ENCODE measurements at regions not wholly inside any gene's neighbourhood (a gene's known extent, or its start where the extent isn't known, plus 50 kb on each side); places are given as distances from the start of the nearest gene placed in this dataset.
"Not testable (repeated sequence)": the region's sequence is repeated elsewhere in the genome, so short reads cannot be mapped to it uniquely, and the experiment has no call there.

GRCh38 chr16:19980632-19981265 lies 92.9 kb downstream of the GPR139 start:
- no peak overlapping the region for H3K4me3 Mint-ChIP-seq
- H3K9me3 Mint-ChIP-seq, result no peaks in the 10 kb centered on the region
- ATAC-seq (no peak), DNase-seq (ENCODE audit: low spot score) (no peak)
- peaks cover 0 to 34% of the 10 kb centered on the region in 2 donors for H3K27me3 Mint-ChIP-seq
- no peaks in the 10 kb centered on the region for H3K36me3 Mint-ChIP-seq
- no peak overlapping the region for H3K27ac Mint-ChIP-seq
- no peaks in the 10 kb centered on the region for H3K4me1 Mint-ChIP-seq (ENCODE audit: low read depth in 2 of 2)

DNA sequence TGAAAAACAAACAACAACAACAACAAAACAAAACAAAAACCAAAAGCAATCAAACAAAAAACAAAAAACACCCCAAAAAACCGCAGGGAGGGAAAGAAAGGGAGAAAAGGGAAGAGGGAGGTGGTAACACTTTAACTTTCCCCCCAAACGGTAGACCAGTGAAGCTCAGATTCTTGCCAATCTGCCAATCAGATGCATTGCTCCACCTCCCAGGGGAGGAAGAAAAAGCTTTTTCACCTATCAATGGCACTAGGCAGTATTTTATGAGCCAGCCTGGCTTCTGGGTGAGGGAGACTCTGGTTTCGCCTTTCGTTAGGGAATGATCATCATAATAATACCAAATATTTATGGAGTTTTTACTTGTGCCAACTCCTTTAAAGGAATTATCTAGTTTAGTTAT lies 94.1 kb downstream of the GPR139 start:
- Mint-ChIP-seq H3K27me3 (peaks cover 3 to 34% of the 10 kb centered on the region in 2 donors), H3K9me3 (no peaks in the 10 kb centered on the region), H3K36me3 (no peaks in the 10 kb centered on the region), H3K4me3 (no peak overlapping the region), H3K27ac (no peak overlapping the region), H3K4me1 (ENCODE audit: low read depth in 2 of 2) (no peaks in the 10 kb centered on the region)
- no peak for DNase-seq (ENCODE audit: low spot score)
- no peak for ATAC-seq

DNA sequence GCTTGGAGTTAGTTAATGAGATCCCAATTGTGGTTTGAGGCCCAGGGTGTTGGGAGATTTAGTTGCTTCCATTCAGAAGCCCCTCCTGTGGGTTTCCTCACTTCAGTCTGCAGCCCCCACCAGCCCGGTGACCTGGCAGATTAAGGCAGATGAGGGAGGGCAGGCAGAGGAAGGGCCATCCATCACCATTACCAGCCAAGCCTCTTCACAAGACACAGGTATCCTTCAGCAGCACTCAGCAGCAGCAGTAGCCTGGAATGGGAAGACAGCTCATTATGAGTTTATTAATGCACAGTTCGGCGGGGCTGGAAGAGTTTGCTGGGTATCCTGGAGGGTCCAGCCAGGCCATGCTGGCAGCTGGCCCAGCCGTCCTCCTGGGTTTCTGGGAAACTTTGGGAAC lies 90.0 kb upstream of the GPRC5B start:
- no peak overlapping the region for H3K4me3 Mint-ChIP-seq
- peaks cover 7 to 12% of the 10 kb centered on the region in 2 donors for H3K27me3 Mint-ChIP-seq
- ATAC-seq, result no peak
- no peaks in the 10 kb centered on the region for H3K4me1 Mint-ChIP-seq (ENCODE audit: low read depth in 2 of 2)
- no peak overlapping the region for H3K27ac Mint-ChIP-seq
- H3K9me3 Mint-ChIP-seq, result no peaks in the 10 kb centered on the region
- H3K36me3 Mint-ChIP-seq, result no peaks in the 10 kb centered on the region
- no peak for DNase-seq (ENCODE audit: low spot score)

GRCh38 chr16:19972111-19972510 lies 87.5 kb upstream of the GPRC5B start:
- H3K4me1 Mint-ChIP-seq (ENCODE audit: low read depth in 2 of 2), result no peaks in the 10 kb centered on the region
- no peaks in the 10 kb centered on the region for H3K36me3 Mint-ChIP-seq
- peaks cover 6 to 7% of the 10 kb centered on the region in 2 donors for H3K27me3 Mint-ChIP-seq
- ATAC-seq (no peak), DNase-seq (ENCODE audit: low spot score) (no peak)
- H3K4me3 Mint-ChIP-seq, result no peak overlapping the region
- H3K9me3 Mint-ChIP-seq, result no peaks in the 10 kb centered on the region
- no peak overlapping the region for H3K27ac Mint-ChIP-seq

DNA sequence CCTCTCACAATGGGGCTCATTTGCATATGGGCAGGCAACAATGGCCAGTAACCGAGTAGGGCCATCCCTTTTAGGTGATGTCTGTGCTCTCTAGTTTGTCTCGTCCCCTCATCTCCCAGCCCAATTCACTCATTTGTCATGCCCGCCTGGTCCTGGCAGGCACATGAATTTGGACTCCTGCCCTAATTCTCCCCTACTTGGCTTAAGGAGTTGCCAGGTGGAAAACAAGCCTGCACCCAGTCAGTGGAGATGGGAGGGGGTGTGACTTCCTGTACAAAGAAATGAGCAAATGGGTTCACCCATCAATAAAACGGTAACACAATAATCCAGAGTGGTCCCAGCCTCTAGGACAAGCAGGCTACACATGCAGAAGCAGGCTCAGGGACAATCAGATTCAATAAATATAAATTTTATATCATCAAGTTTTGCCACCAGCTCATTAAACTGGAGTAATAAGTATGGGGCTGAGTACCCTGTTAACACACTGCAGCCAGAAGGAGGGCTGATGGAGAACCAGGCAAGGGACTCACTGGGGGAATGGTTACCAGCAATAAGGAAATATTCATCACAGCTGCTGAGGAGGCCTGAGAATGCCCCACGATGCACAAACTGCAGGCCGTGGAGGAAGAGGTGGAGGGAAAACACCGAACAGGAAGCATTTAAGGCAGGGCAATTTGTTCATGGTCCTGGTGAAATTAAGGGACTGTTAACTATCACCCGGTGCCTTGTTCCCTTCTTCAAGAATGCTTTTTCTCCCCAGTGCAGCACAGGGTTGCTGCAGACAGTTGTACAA lies 84.4 kb upstream of the GPRC5B start:
- Mint-ChIP-seq H3K36me3 (no peaks in the 10 kb centered on the region), H3K27me3 (peaks cover 7 to 13% of the 10 kb centered on the region in 2 donors), H3K27ac (no peak overlapping the region), H3K4me1 (ENCODE audit: low read depth in 2 of 2) (no peaks in the 10 kb centered on the region), H3K4me3 (no peak overlapping the region), H3K9me3 (no peaks in the 10 kb centered on the region)
- ATAC-seq, result no peak
- no peak for DNase-seq (ENCODE audit: low spot score)

DNA sequence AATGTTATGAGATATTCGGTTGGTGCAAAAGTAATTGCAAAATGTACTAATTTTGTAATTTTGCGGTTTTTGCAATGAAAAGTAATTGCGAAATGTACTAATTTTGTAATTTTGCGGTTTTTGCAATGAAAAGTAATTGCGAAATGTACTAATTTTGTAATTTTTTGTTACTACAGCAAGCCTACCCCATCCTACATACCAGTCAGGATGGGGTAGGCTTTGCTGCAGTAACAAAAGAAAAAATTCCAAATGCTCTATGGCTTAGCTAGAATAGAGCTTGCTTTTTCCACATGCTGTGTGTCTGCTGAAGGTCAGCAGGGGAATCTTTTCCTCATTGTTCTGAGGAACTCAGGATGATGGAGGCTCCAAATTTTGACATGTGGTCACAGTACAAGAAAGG lies 83.3 kb upstream of the GPRC5B start:
- Mint-ChIP-seq H3K4me3 (no peak overlapping the region), H3K27ac (no peak overlapping the region), H3K27me3 (peaks cover 7 to 13% of the 10 kb centered on the region in 2 donors), H3K4me1 (ENCODE audit: low read depth in 2 of 2) (no peaks in the 10 kb centered on the region), H3K9me3 (no peaks in the 10 kb centered on the region), H3K36me3 (no peaks in the 10 kb centered on the region)
- ATAC-seq, result no peak
- no peak for DNase-seq (ENCODE audit: low spot score)

GRCh38 chr16:19967561-19967960 lies 82.9 kb upstream of the GPRC5B start:
- peaks cover 7 to 13% of the 10 kb centered on the region in 2 donors for H3K27me3 Mint-ChIP-seq
- no peak overlapping the region for H3K27ac Mint-ChIP-seq
- no peaks in the 10 kb centered on the region for H3K4me1 Mint-ChIP-seq (ENCODE audit: low read depth in 2 of 2)
- DNase-seq (ENCODE audit: low spot score) (no peak), ATAC-seq (no peak)
- no peak overlapping the region for H3K4me3 Mint-ChIP-seq
- H3K36me3 Mint-ChIP-seq, result no peaks in the 10 kb centered on the region
- H3K9me3 Mint-ChIP-seq, result no peaks in the 10 kb centered on the region

GRCh38 chr16:19963301-19963700 lies 78.7 kb upstream of the GPRC5B start:
- Mint-ChIP-seq H3K4me3 (no peak overlapping the region), H3K4me1 (ENCODE audit: low read depth in 2 of 2) (no peaks in the 10 kb centered on the region), H3K27me3 (peaks cover 3 to 27% of the 10 kb centered on the region in 2 donors), H3K27ac (no peak overlapping the region), H3K36me3 (no peaks in the 10 kb centered on the region), H3K9me3 (no peaks in the 10 kb centered on the region)
- ATAC-seq (peak in 1 of 2 donors; percentile 33), DNase-seq (ENCODE audit: low spot score) (no peak)

DNA sequence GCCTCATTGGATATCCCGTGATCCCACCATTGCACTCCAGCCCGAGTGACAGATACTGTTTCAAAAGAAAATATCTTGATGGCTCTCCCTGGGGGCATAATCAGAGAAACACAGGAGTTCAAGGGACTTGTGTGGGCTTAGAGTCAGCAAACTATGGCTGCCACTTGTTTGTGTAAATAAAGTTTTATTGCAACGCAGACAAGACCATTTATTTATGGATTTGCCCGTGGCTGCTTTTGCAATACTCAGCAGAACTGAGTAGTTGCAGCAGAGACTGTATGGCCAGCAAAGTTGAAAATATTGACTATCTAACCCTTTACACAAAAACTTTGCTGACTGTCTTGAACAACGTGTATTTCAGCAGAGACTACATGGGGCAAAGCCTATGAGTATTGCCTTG lies 75.5 kb upstream of the GPRC5B start:
- no peak overlapping the region for H3K4me3 Mint-ChIP-seq
- H3K36me3 Mint-ChIP-seq, result no peaks in the 10 kb centered on the region
- no peak for DNase-seq (ENCODE audit: low spot score)
- H3K27me3 Mint-ChIP-seq, result peaks cover 6 to 20% of the 10 kb centered on the region in 2 donors
- H3K27ac Mint-ChIP-seq, result no peak overlapping the region
- ATAC-seq, result no peak
- no peaks in the 10 kb centered on the region for H3K9me3 Mint-ChIP-seq
- H3K4me1 Mint-ChIP-seq (ENCODE audit: low read depth in 2 of 2), result no peaks in the 10 kb centered on the region

GRCh38 chr16:19959736-19960135 lies 75.1 kb upstream of the GPRC5B start:
- peaks cover 6 to 19% of the 10 kb centered on the region in 2 donors for H3K27me3 Mint-ChIP-seq
- H3K27ac Mint-ChIP-seq, result no peak overlapping the region
- H3K4me3 Mint-ChIP-seq, result no peak overlapping the region
- H3K36me3 Mint-ChIP-seq, result no peaks in the 10 kb centered on the region
- no peak for DNase-seq (ENCODE audit: low spot score)
- no peaks in the 10 kb centered on the region for H3K4me1 Mint-ChIP-seq (ENCODE audit: low read depth in 2 of 2)
- no peak for ATAC-seq
- H3K9me3 Mint-ChIP-seq, result no peaks in the 10 kb centered on the region

DNA sequence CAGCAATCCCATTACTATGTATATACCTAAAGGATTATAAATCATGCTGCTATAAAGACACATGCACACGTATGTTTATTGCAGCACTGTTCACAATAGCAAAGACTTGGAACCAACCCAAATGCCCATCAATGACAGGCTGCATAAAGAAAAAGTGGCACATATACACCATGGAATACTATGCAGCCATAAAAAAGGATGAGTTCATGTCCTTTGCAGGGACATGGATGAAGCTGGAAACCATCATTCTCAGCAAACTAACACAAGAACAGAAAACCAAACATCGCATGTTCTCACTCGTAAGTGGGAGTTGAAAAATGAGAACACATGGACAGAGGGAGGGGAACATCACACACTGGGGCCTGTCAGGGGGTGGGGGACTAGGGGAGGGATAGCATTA lies 71.2 kb upstream of the GPRC5B start:
- not testable (repeated sequence) for H3K36me3 Mint-ChIP-seq; DNase-seq (ENCODE audit: low spot score); H3K4me3 Mint-ChIP-seq; ATAC-seq; H3K9me3 Mint-ChIP-seq; H3K27ac Mint-ChIP-seq; H3K4me1 Mint-ChIP-seq (ENCODE audit: low read depth in 2 of 2)
- H3K27me3 Mint-ChIP-seq, result peaks cover 5 to 14% of the 10 kb centered on the region in 2 donors

- H3K27me3 Mint-ChIP-seq, result peaks cover 7 to 11% of the 10 kb centered on the region in 2 donors
- not testable (repeated sequence) for H3K4me3 Mint-ChIP-seq; H3K36me3 Mint-ChIP-seq; ATAC-seq; H3K9me3 Mint-ChIP-seq; H3K27ac Mint-ChIP-seq; DNase-seq (ENCODE audit: low spot score); H3K4me1 Mint-ChIP-seq (ENCODE audit: low read depth in 2 of 2)
These were observed 70.4 kb upstream of the GPRC5B start for GRCh38 chr16:19955084-19955483.

DNA sequence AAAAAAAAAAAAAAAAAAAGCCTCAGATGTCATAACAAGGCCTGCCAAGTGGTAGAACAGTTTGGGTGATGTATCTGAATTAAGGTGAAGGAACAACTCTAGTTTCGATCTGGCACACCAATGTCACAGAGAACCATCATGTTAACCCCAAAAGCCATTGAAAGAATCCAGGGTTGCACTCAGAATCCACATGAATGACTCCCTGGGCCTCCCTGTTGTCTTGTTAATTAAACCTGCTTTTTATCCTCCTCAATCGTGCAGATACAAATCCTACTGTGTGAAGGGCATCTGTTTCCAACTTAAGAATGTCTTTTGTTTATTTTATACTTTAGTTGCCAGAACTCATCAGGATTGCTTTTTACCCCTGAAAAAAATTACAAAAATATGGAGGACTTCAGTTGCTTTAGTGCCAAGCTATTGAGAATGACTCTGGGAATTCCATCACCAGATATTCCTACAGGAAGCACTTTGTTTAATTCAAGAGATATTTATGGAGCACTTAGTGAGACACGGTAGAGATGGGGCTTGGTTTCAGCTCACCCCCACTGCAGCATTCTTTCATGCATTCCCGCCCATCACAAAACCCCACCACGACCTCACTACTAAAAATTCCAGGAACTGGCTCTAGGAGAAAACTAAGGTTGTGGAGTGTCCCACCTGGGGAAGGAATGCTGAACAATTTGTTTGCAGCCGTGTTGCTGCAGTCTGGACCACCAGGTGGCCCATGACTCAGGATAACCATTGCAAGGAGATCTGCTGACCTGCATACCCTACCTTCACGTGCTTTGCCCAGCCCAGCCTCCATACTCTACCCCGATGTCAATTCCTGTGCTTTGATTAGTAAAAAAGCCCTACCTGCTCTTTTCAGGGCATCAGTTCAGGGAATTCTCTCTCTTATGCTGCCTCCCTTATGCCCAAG lies 63.8 kb upstream of the GPRC5B start:
- DNase-seq (ENCODE audit: low spot score), result no peak
- H3K36me3 Mint-ChIP-seq, result no peaks in the 10 kb centered on the region
- no peak overlapping the region for H3K4me3 Mint-ChIP-seq
- H3K27ac Mint-ChIP-seq, result no peak overlapping the region
- no peaks in the 10 kb centered on the region for H3K4me1 Mint-ChIP-seq (ENCODE audit: low read depth in 2 of 2)
- no peaks in the 10 kb centered on the region for H3K9me3 Mint-ChIP-seq
- no peak for ATAC-seq
- peaks cover 0 to 15% of the 10 kb centered on the region in 2 donors for H3K27me3 Mint-ChIP-seq

- no peak for DNase-seq (ENCODE audit: low spot score)
- no peak overlapping the region for H3K27ac Mint-ChIP-seq
- peaks cover 0 to 13% of the 10 kb centered on the region in 2 donors for H3K27me3 Mint-ChIP-seq
- H3K4me1 Mint-ChIP-seq (ENCODE audit: low read depth in 2 of 2), result no peaks in the 10 kb centered on the region
- H3K4me3 Mint-ChIP-seq, result no peak overlapping the region
- no peak for ATAC-seq
- no peaks in the 10 kb centered on the region for H3K36me3 Mint-ChIP-seq
- no peaks in the 10 kb centered on the region for H3K9me3 Mint-ChIP-seq
These were observed 61.3 kb upstream of the GPRC5B start for GRCh38 chr16:19945934-19946333.

All from natural killer cell treated with Interleukin-12 subunit alpha and Interleukin-12 subunit beta and Interleukin-15 and Interleukin-18, amount 100 ng/mL, for 72 hours (primary cell).